ENCODE measurements at regions not wholly inside any gene's neighbourhood (a gene's known extent, or its start where the extent isn't known, plus 50 kb on each side); places are given as distances from the start of the nearest gene placed in this dataset.

- in situ Hi-C loops (cut with MboI; ENCODE audit: low sequenced_read_pairs, unreplicated experiment) = no loop called here
- TF ChIP-seq, protein P1, sequence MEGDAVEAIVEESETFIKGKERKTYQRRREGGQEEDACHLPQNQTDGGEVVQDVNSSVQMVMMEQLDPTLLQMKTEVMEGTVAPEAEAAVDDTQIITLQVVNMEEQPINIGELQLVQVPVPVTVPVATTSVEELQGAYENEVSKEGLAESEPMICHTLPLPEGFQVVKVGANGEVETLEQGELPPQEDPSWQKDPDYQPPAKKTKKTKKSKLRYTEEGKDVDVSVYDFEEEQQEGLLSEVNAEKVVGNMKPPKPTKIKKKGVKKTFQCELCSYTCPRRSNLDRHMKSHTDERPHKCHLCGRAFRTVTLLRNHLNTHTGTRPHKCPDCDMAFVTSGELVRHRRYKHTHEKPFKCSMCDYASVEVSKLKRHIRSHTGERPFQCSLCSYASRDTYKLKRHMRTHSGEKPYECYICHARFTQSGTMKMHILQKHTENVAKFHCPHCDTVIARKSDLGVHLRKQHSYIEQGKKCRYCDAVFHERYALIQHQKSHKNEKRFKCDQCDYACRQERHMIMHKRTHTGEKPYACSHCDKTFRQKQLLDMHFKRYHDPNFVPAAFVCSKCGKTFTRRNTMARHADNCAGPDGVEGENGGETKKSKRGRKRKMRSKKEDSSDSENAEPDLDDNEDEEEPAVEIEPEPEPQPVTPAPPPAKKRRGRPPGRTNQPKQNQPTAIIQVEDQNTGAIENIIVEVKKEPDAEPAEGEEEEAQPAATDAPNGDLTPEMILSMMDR (IDR thresholded peaks at IDR 0.05; ENCODE audit: borderline replicate concordance, control extremely low read depth, extremely low read depth, insufficient read depth, missing control alignments) = no peak
- no peak for DNase-seq (ENCODE audit: low spot score)
Observed at GRCh38 chr11:116698080-116698479, 74.7 kb downstream of the BUD13 start.

- DNase-seq (ENCODE audit: low spot score) = no peak
- in situ Hi-C loops (cut with MboI; ENCODE audit: low sequenced_read_pairs, unreplicated experiment) = no loop called here
- TF ChIP-seq, protein P1 (IDR thresholded peaks at IDR 0.05; ENCODE audit: borderline replicate concordance, control extremely low read depth, extremely low read depth, insufficient read depth, missing control alignments) = no peak
Observed at GRCh38 chr11:116697639-116698038, 75.1 kb downstream of the BUD13 start.

GRCh38 chr11:116697011-116697410 is 75.8 kb downstream of the BUD13 start:
- TF ChIP-seq, protein P1 (IDR thresholded peaks at IDR 0.05; ENCODE audit: borderline replicate concordance, control extremely low read depth, extremely low read depth, insufficient read depth, missing control alignments) = no peak
- in situ Hi-C loops (cut with MboI; ENCODE audit: low sequenced_read_pairs, unreplicated experiment) = no loop called here

GRCh38 chr11:116696381-116696941 is 76.3 kb downstream of the BUD13 start:
- in situ Hi-C loops (cut with MboI; ENCODE audit: low sequenced_read_pairs, unreplicated experiment) = no loop called here
- TF ChIP-seq, protein P1 (IDR thresholded peaks at IDR 0.05; ENCODE audit: borderline replicate concordance, control extremely low read depth, extremely low read depth, insufficient read depth, missing control alignments) = no peak
- no peak for DNase-seq (ENCODE audit: low spot score)

More at GRCh38 chr11:116697011-116697410, 75.8 kb downstream of the BUD13 start:
- DNase-seq (ENCODE audit: low spot score) = no peak

DNA sequence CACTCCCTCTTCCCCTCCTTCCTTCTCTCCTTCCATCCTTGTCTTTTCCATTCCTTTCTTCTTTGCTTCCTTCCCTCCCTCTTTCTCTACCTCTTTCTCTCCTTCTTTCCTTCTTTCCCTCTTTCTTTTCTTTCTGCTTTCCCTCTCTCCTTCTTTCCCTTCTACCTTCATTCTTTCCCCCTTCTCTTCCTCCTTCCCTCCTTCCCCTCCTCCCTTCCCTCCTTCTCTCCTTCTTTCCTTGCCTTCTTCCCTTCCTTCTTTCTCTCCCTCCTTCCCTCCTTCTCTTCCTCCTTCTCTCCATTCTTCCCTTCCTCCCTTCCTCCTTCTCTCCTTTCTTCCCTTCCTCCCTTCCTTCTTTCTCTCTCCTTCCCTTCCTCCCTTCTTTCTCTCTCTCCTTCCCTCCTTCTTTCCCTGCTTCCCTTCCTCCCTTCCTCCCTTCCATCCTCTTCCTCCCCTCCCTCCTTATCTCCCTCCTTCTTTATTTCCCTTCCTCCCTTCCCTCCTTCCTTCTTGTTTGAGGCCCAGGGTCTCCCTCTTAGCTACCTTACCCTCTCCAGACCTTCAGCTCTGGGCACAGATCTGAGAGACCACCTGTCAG is 77.0 kb downstream of the BUD13 start:
- TF ChIP-seq, protein P1 (IDR thresholded peaks at IDR 0.05; ENCODE audit: borderline replicate concordance, control extremely low read depth, extremely low read depth, insufficient read depth, missing control alignments) = no peak
- no peak for DNase-seq (ENCODE audit: low spot score)
- in situ Hi-C loops (cut with MboI; ENCODE audit: low sequenced_read_pairs, unreplicated experiment) = no loop called here

- TF ChIP-seq, protein P1 (IDR thresholded peaks at IDR 0.05; ENCODE audit: borderline replicate concordance, control extremely low read depth, extremely low read depth, insufficient read depth, missing control alignments) = no peak
- in situ Hi-C loops (cut with MboI; ENCODE audit: low sequenced_read_pairs, unreplicated experiment) = no loop called here
- no peak for DNase-seq (ENCODE audit: low spot score)
Observed at GRCh38 chr11:116694815-116695590, 77.8 kb downstream of the BUD13 start.

All from GM13976 (cell line).